Mucosa of stomach (tissue), 1 donor: ENCODE measurements at regions not wholly inside any gene's neighbourhood (a gene's known extent, or its start where the extent isn't known, plus 50 kb on each side); places are given as distances from the start of the nearest gene placed in this dataset.

Experiments
- H3K27me3 ChIP-seq: one replicate; pipeline ENCODE4 v1.7.0; 2013; ENCODE audit warnings: mild to moderate bottlenecking, low read length; ENCODE audit not compliant: control insufficient read depth, insufficient read depth
- H3K36me3 ChIP-seq: one replicate; pipeline ENCODE4 v1.7.0; 2013; ENCODE audit warnings: low read length; ENCODE audit not compliant: control insufficient read depth, insufficient read depth
- H3K4me1 ChIP-seq: one replicate; pipeline ENCODE4 v1.7.0; 2013; ENCODE audit warnings: mild to moderate bottlenecking, low read length; ENCODE audit not compliant: control insufficient read depth, insufficient read depth
- H3K4me3 ChIP-seq: one replicate; pipeline ENCODE4 v1.7.0; 2013; ENCODE audit warnings: low read length
- H3K9ac ChIP-seq: one replicate; pipeline ENCODE4 v1.7.0; 2013; ENCODE audit warnings: mild to moderate bottlenecking, low read length, moderate library complexity
- H3K9me3 ChIP-seq: one replicate; pipeline ENCODE4 v1.7.0; 2013; ENCODE audit warnings: mild to moderate bottlenecking, low read length, moderate library complexity; ENCODE audit not compliant: control insufficient read depth
- donor health status: Pancreatic carcinoma.

DNA sequence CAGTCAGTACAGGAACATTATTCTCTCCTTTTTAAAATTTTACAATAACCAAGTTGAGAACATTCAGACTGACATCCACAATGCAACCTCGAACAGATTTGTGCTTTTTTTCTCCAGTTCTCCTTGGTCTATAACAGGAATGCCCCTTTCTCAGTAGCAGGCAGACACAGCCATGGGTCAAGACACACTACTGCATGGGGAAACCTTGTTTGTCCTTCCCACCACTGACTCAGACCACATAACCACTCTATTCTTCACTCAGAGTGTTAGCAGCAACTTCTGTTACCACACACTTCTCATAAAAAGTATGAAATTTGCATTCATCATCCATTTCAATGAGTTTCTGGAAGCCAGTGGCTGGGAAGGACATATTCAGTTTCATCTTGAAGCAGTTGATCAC lies 421.7 kb downstream of the ADRA2A start:
- no peak overlapping the region for H3K4me3 ChIP-seq
- H3K9me3 ChIP-seq: no peaks in the 10 kb centered on the region
- no peak overlapping the region for H3K9ac ChIP-seq
- H3K36me3 ChIP-seq: no peaks in the 10 kb centered on the region
- no peaks in the 10 kb centered on the region for H3K27me3 ChIP-seq
- H3K4me1 ChIP-seq: no peaks in the 10 kb centered on the region

GRCh38 chr10:111504376-111504775 lies 427.5 kb downstream of the ADRA2A start:
- Histone ChIP-seq H3K9me3 (no peaks in the 10 kb centered on the region), H3K4me1 (no peaks in the 10 kb centered on the region), H3K9ac (no peak overlapping the region), H3K36me3 (no peaks in the 10 kb centered on the region), H3K27me3 (no peaks in the 10 kb centered on the region), H3K4me3 (no peak overlapping the region)

DNA sequence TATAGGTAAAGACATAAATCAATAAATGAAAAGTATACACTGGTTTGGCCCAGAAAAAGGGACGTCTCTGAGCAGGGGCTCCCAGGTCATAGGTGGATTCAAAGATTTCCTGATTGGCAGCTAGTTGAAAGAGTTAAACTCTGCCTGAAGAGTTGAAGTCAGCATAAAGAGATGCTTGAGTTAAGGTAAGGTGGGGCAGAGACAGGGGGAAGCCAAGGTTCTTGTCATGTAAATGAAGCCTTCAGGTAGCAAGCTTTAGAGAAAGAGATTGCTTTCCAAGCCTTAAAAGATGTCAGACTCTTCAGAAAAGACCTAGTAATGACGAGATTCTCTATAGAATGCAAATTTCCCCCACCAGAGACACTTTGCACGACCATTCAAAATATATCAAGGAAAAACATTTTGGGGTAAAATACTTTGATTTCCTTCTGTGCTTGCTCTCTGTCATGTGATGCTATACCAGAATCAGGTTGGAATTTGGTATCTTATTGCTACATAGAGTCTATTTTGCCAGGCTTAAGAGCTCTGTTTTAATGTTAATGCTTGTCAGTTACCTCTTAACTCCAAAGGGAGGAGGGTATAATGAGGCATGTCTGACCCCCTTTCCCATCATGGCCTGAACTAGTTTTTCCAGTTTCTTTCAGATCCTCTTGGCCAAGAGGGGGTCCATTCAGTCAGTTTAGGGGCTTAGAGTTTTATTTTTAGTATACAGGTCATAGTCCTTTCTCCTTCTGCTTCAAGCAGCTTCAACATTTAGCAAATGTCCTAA lies 429.6 kb downstream of the ADRA2A start:
- Histone ChIP-seq H3K27me3 (no peaks in the 10 kb centered on the region), H3K4me3 (no peak overlapping the region), H3K9me3 (no peaks in the 10 kb centered on the region), H3K9ac (no peak overlapping the region), H3K36me3 (no peaks in the 10 kb centered on the region), H3K4me1 (no peaks in the 10 kb centered on the region)

DNA sequence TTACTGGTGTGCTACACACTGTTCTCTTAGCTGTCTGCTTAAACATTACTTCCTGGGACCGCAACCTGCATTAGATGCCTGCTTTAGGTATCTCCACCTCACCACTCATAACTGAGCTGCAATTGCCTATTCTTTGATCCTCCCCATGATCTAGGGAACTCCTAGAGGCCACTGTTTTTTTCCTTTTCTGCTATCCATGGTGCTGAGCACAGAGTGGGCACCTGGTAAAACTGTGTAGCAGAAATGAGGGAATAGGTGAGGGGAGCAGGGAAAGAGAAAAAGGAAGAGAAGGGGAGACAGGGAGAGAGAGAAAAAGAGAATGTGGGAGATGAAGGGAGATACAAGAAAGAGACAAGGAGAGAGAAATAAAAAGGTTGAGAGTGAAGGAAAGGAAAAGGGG lies 434.9 kb downstream of the ADRA2A start:
- no peak overlapping the region for H3K4me3 ChIP-seq
- no peaks in the 10 kb centered on the region for H3K36me3 ChIP-seq
- no peaks in the 10 kb centered on the region for H3K9me3 ChIP-seq
- H3K4me1 ChIP-seq: no peaks in the 10 kb centered on the region
- H3K9ac ChIP-seq: no peak overlapping the region
- no peaks in the 10 kb centered on the region for H3K27me3 ChIP-seq

DNA sequence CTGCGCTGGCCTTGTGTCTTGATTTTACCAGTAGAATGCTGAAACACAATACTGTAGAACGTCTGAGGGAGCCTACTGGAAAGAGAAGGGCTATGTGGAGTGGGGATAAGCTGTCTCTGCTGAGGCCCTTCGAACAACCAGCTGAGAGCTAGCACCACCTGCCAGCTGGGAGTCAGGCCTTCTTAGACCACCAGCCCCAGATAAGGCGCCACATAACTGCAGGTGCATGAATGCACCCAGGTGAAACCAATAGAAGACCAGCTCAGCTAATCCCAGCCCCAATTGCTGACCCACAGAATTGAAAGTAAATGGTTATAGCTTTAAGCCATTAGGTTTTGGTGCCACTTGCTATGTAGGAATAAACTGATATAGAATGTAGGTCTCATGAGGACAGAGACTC lies 438.4 kb downstream of the ADRA2A start:
- Histone ChIP-seq H3K9ac (no peak overlapping the region), H3K9me3 (no peaks in the 10 kb centered on the region), H3K4me3 (no peak overlapping the region), H3K36me3 (no peaks in the 10 kb centered on the region), H3K27me3 (no peaks in the 10 kb centered on the region), H3K4me1 (no peaks in the 10 kb centered on the region)

- Histone ChIP-seq H3K36me3 (no peaks in the 10 kb centered on the region), H3K9me3 (no peaks in the 10 kb centered on the region), H3K27me3 (no peaks in the 10 kb centered on the region), H3K9ac (no peak overlapping the region), H3K4me3 (no peak overlapping the region), H3K4me1 (no peaks in the 10 kb centered on the region)
Observed at GRCh38 chr10:111515706-111516105, 438.9 kb downstream of the ADRA2A start.

- no peak overlapping the region for H3K9ac ChIP-seq
- no peaks in the 10 kb centered on the region for H3K27me3 ChIP-seq
- no peaks in the 10 kb centered on the region for H3K4me1 ChIP-seq
- no peaks in the 10 kb centered on the region for H3K36me3 ChIP-seq
- H3K4me3 ChIP-seq: no peak overlapping the region
- H3K9me3 ChIP-seq: no peaks in the 10 kb centered on the region
Observed at GRCh38 chr10:111516144-111516543, 439.3 kb downstream of the ADRA2A start.

DNA sequence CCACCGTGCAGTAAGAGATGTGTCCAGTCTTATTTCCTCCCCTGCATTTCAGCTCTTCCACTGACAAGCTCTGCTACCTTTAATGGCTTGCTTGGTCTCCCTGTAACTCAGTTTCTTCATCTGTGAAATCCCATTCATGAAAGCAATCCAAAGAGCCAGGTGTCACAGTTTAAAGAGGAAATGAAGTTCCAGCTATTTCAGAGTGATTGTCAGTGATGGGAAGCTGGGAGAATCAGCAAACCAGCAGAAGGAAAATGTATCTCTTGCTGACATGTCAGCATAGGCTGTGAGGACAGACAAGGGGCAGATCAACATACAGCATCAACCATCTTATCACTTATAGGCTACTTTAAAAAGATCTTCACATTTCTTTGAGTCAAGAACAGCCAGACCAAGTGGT lies 445.3 kb downstream of the ADRA2A start:
- no peak overlapping the region for H3K4me3 ChIP-seq
- H3K9ac ChIP-seq: no peak overlapping the region
- no peaks in the 10 kb centered on the region for H3K36me3 ChIP-seq
- H3K9me3 ChIP-seq: no peaks in the 10 kb centered on the region
- no peaks in the 10 kb centered on the region for H3K4me1 ChIP-seq
- H3K27me3 ChIP-seq: no peaks in the 10 kb centered on the region

- H3K9me3 ChIP-seq: no peaks in the 10 kb centered on the region
- no peak overlapping the region for H3K4me3 ChIP-seq
- H3K9ac ChIP-seq: no peak overlapping the region
- H3K27me3 ChIP-seq: no peaks in the 10 kb centered on the region
- no peaks in the 10 kb centered on the region for H3K4me1 ChIP-seq
- no peaks in the 10 kb centered on the region for H3K36me3 ChIP-seq
Observed at GRCh38 chr10:111522551-111522950, 445.7 kb downstream of the ADRA2A start.

DNA sequence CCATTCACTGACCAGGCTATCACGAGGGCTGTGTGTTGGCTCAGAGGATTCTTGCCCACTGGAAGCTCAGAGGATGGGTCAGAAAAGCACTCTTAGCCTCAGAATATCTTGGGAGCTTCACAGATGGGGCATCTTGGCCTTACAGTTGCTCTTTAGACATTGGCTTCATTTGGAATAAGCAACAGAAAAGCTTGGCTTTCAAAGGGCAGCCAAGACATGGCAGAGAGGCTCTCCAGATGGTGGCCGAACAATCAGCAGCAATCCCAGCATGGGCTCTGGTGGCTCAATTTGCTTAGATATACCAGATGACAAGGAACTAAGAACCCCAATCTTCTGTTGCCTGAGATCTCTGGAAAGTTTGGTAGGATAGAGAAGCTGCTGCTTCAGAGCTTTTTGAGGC lies 446.2 kb downstream of the ADRA2A start:
- no peak overlapping the region for H3K4me3 ChIP-seq
- no peak overlapping the region for H3K9ac ChIP-seq
- H3K9me3 ChIP-seq: no peaks in the 10 kb centered on the region
- H3K27me3 ChIP-seq: no peaks in the 10 kb centered on the region
- no peaks in the 10 kb centered on the region for H3K36me3 ChIP-seq
- H3K4me1 ChIP-seq: no peaks in the 10 kb centered on the region

GRCh38 chr10:111524134-111524533 lies 447.3 kb downstream of the ADRA2A start:
- Histone ChIP-seq H3K9ac (no peak overlapping the region), H3K9me3 (no peaks in the 10 kb centered on the region), H3K4me1 (no peaks in the 10 kb centered on the region), H3K4me3 (no peak overlapping the region), H3K36me3 (no peaks in the 10 kb centered on the region), H3K27me3 (no peaks in the 10 kb centered on the region)

- Histone ChIP-seq H3K4me3 (no peak overlapping the region), H3K36me3 (no peaks in the 10 kb centered on the region), H3K9ac (no peak overlapping the region)
Observed at GRCh38 chr10:111525696-111526095, 448.9 kb downstream of the ADRA2A start.

GRCh38 chr10:111531690-111532089 lies 454.9 kb downstream of the ADRA2A start:
- Histone ChIP-seq H3K9me3 (no peaks in the 10 kb centered on the region), H3K36me3 (no peaks in the 10 kb centered on the region), H3K27me3 (no peaks in the 10 kb centered on the region), H3K9ac (no peak overlapping the region), H3K4me3 (no peak overlapping the region), H3K4me1 (no peaks in the 10 kb centered on the region)

More at GRCh38 chr10:111525696-111526095, 448.9 kb downstream of the ADRA2A start:
- Histone ChIP-seq H3K27me3 (no peaks in the 10 kb centered on the region), H3K9me3 (no peaks in the 10 kb centered on the region), H3K4me1 (no peaks in the 10 kb centered on the region)
